ENCODE measurements at regions not wholly inside any gene's neighbourhood (a gene's known extent, or its start where the extent isn't known, plus 50 kb on each side); places are given as distances from the start of the nearest gene placed in this dataset.

GRCh38 chr9:16210440-16210839, 657.6 kb downstream of the CCDC171 start:
- Mint-ChIP-seq H3K36me3 (ENCODE audit: unreplicated experiment) (peaks cover 8% of the 10 kb centered on the region), H3K4me1 (ENCODE audit: unreplicated experiment) (peaks cover 49% of the 10 kb centered on the region), H3K27ac (ENCODE audit: unreplicated experiment) (no peak overlapping the region), H3K9me3 (ENCODE audit: unreplicated experiment) (peaks cover 14% of the 10 kb centered on the region), H3K27me3 (ENCODE audit: unreplicated experiment) (no peaks in the 10 kb centered on the region), H3K4me3 (ENCODE audit: unreplicated experiment) (no peak overlapping the region)
- DNase-seq (ENCODE audit: extremely low spot score, unreplicated experiment): no peak
- no peak for TF ChIP-seq CTCF (IDR thresholded peaks at IDR 0.05)

- Mint-ChIP-seq H3K36me3 (ENCODE audit: unreplicated experiment) (peaks cover 8% of the 10 kb centered on the region), H3K27me3 (ENCODE audit: unreplicated experiment) (no peaks in the 10 kb centered on the region), H3K27ac (ENCODE audit: unreplicated experiment) (no peak overlapping the region), H3K9me3 (ENCODE audit: unreplicated experiment) (peaks cover 14% of the 10 kb centered on the region), H3K4me1 (ENCODE audit: unreplicated experiment) (peaks cover 49% of the 10 kb centered on the region), H3K4me3 (ENCODE audit: unreplicated experiment) (no peak overlapping the region)
- DNase-seq (ENCODE audit: extremely low spot score, unreplicated experiment): no peak
- TF ChIP-seq CTCF (IDR thresholded peaks at IDR 0.05): no peak
Observed at GRCh38 chr9:16211946-16212345, 658.5 kb downstream of the BNC2 start.

- peaks cover 44% of the 10 kb centered on the region for H3K4me1 Mint-ChIP-seq (ENCODE audit: unreplicated experiment)
- peaks cover 8% of the 10 kb centered on the region for H3K36me3 Mint-ChIP-seq (ENCODE audit: unreplicated experiment)
- no peak for TF ChIP-seq CTCF (IDR thresholded peaks at IDR 0.05)
- H3K9me3 Mint-ChIP-seq (ENCODE audit: unreplicated experiment): peaks cover 14% of the 10 kb centered on the region
- no peak for DNase-seq (ENCODE audit: extremely low spot score, unreplicated experiment)
- no peaks in the 10 kb centered on the region for H3K27me3 Mint-ChIP-seq (ENCODE audit: unreplicated experiment)
- H3K4me3 Mint-ChIP-seq (ENCODE audit: unreplicated experiment): peak overlapping the region; percentile 19
- peak overlapping the region; percentile 93 for H3K27ac Mint-ChIP-seq (ENCODE audit: unreplicated experiment)
Observed at GRCh38 chr9:16213781-16214515, 656.5 kb downstream of the BNC2 start.

- Mint-ChIP-seq H3K27ac (ENCODE audit: unreplicated experiment) (peak overlapping the region; percentile 93), H3K27me3 (ENCODE audit: unreplicated experiment) (no peaks in the 10 kb centered on the region), H3K36me3 (ENCODE audit: unreplicated experiment) (peaks cover 8% of the 10 kb centered on the region), H3K4me1 (ENCODE audit: unreplicated experiment) (peaks cover 44% of the 10 kb centered on the region), H3K9me3 (ENCODE audit: unreplicated experiment) (peaks cover 13% of the 10 kb centered on the region), H3K4me3 (ENCODE audit: unreplicated experiment) (peak overlapping the region; percentile 49)
- DNase-seq (ENCODE audit: extremely low spot score, unreplicated experiment): no peak
- no peak for TF ChIP-seq CTCF (IDR thresholded peaks at IDR 0.05)
Observed at GRCh38 chr9:16214677-16215352, 655.7 kb downstream of the BNC2 start.

- DNase-seq (ENCODE audit: extremely low spot score, unreplicated experiment): no peak
- no peaks in the 10 kb centered on the region for H3K27me3 Mint-ChIP-seq (ENCODE audit: unreplicated experiment)
Observed at GRCh38 chr9:16215353-16215680, 655.2 kb downstream of the BNC2 start.

More at GRCh38 chr9:16215353-16215680, 655.2 kb downstream of the BNC2 start:
- H3K4me1 Mint-ChIP-seq (ENCODE audit: unreplicated experiment): peaks cover 45% of the 10 kb centered on the region
- H3K9me3 Mint-ChIP-seq (ENCODE audit: unreplicated experiment): peaks cover 10% of the 10 kb centered on the region
- no peak overlapping the region for H3K4me3 Mint-ChIP-seq (ENCODE audit: unreplicated experiment)
- peaks cover 5% of the 10 kb centered on the region for H3K36me3 Mint-ChIP-seq (ENCODE audit: unreplicated experiment)
- H3K27ac Mint-ChIP-seq (ENCODE audit: unreplicated experiment): peak overlapping the region; percentile 93
- TF ChIP-seq CTCF (IDR thresholded peaks at IDR 0.05): no peak

Data from osteocyte (in vitro differentiated cells).